ENCODE measurements at regions not wholly inside any gene's neighbourhood (a gene's known extent, or its start where the extent isn't known, plus 50 kb on each side); places are given as distances from the start of the nearest gene placed in this dataset.

DNA sequence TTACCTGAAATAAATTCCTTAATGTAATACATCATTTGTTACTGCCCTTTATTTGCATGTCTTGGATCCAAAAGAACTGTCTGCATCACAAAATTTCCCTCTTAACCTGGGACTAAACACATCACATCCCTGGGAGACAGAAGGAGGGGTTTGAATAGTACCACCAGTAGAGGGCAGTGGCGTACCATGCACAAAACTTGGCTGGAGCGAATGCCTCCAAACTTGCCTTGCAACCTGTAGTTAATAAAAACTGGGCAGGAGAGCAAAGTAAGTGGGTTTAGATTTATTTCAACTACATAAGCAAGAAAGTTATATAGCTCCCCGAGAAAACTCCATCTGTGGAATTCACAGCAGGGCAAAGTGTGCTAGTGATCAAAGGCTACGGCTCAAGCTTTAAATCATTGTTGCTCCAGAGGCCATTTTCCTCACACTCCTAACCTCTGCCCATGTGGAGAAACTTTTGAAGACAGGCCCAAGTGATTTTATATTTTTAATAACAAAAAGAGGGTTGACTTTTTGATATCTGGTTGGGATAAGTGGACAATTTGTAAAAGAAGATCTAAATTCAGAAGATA lies 1176.7 kb upstream of the SEL1L start:
- TF ChIP-seq SIN3A (IDR thresholded peaks at IDR 0.05; ENCODE audit: borderline replicate concordance, insufficient read depth, low read length), result no peak
- no peak for TF ChIP-seq POLR2AphosphoS5 (IDR thresholded peaks at IDR 0.05; ENCODE audit: low read depth, low read length)
- no peak for TF ChIP-seq TAF1 (IDR thresholded peaks at IDR 0.05; ENCODE audit: borderline replicate concordance, insufficient read depth, low read length)
